MCF 10A (cell line): ENCODE measurements at regions not wholly inside any gene's neighbourhood (a gene's known extent, or its start where the extent isn't known, plus 50 kb on each side); places are given as distances from the start of the nearest gene placed in this dataset.
A peak's percentile ranks its signal among the peaks of the same experiment; 100 is the strongest.

ENCODE experiments used
- BruUV-seq: library from RNA; stranded (reverse); fragments of 400-500 nt; replicated peaks from 2 replicates; lab custom pipeline; 2021; lab: Mats Ljungman, UMichigan
- CTCF ChIA-PET: fragments of 300-600 bp; sonication (Branson Sonifier 250); formaldehyde crosslinking; extraction: SDS; loops from one replicate; lab custom pipeline; 2021; ENCODE audit warnings: antibody characterized with exemption, inconsistent platforms; lab: Yijun Ruan, JAX
- POLR2A ChIA-PET: fragments of 300-600, 350-650 bp; sonication (Branson Sonifier 250); formaldehyde crosslinking; extraction: SDS; loops from one replicate; lab custom pipeline; 2020; ENCODE audit warnings: antibody characterized with exemption, inconsistent platforms; lab: Yijun Ruan, JAX
- DNase-seq: peaks from one replicate; pipeline ENCODE4 v3.0.0-alpha.2; 2018; ENCODE audit not compliant: unreplicated experiment
- H3K27ac Mint-ChIP-seq: one replicate; pipeline ENCODE4 v1.8.0; 2022; ENCODE audit warnings: mild to moderate bottlenecking, low read depth, mixed read lengths; ENCODE audit not compliant: unreplicated experiment
- H3K27me3 Mint-ChIP-seq: one replicate; pipeline ENCODE4 v1.8.0; 2022; ENCODE audit warnings: mixed read lengths; ENCODE audit not compliant: insufficient read depth, unreplicated experiment
- H3K36me3 Mint-ChIP-seq: one replicate; pipeline ENCODE4 v1.8.0; 2022; ENCODE audit warnings: mild to moderate bottlenecking, moderate library complexity, mixed read lengths; ENCODE audit not compliant: insufficient read depth, unreplicated experiment
- H3K4me1 Mint-ChIP-seq: one replicate; pipeline ENCODE4 v1.8.0; 2022; ENCODE audit warnings: mixed read lengths; ENCODE audit not compliant: insufficient read depth, unreplicated experiment
- H3K4me3 Mint-ChIP-seq: one replicate; pipeline ENCODE4 v1.8.0; 2022; ENCODE audit warnings: mild to moderate bottlenecking, moderate library complexity, mixed read lengths; ENCODE audit not compliant: unreplicated experiment
- H3K9me3 Mint-ChIP-seq: one replicate; pipeline ENCODE4 v1.8.0; 2022; ENCODE audit warnings: mixed read lengths; ENCODE audit not compliant: unreplicated experiment
- intact Hi-C: fragments of 100-400 bp; cut with micrococcal nuclease; formaldehyde crosslinking; loops from 2 replicates; pipeline ENCODE4 v1.14.1; 2022
- TF ChIP-seq, protein P1 (sequence below): fragments of 200-600 bp; IDR thresholded peaks from one replicate; pipeline ENCODE4 v1.8.0; 2022; ENCODE audit warnings: antibody characterized with exemption, mild to moderate bottlenecking; ENCODE audit not compliant: unreplicated experiment

DNA sequence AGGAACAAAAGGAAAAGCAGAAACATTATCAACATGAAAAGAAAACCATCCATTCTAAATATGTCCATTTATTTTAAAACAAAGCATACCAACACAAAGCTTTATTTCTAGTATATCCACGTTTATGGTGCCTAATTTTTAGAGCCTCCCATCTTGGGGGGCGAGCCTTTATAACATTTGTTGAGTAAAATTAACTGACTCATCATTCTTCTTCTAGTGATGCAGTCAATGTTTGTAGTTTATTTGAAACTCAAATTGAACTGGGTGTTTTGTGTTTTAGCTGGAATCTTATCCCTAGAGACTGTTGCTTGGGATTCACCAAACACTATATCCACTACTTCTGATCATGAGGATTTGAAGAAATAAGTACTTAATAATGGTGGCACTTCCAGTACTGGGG is 366.4 kb upstream of the NPVF start:
- BruUV-seq = no TSS peak
- no peak overlapping the region for H3K27ac Mint-ChIP-seq
- ChIA-PET CTCF (interaction anchor here (0.5 to 0.8 kb wide), 3 partner anchors 29 to 828 kb away, joined by 3 to 4 read pairs (median 3); no protein-coding TSS in a partner anchor), POLR2A (no interaction called here)
- no peaks in the 10 kb centered on the region for H3K4me1 Mint-ChIP-seq
- TF ChIP-seq, protein P1, sequence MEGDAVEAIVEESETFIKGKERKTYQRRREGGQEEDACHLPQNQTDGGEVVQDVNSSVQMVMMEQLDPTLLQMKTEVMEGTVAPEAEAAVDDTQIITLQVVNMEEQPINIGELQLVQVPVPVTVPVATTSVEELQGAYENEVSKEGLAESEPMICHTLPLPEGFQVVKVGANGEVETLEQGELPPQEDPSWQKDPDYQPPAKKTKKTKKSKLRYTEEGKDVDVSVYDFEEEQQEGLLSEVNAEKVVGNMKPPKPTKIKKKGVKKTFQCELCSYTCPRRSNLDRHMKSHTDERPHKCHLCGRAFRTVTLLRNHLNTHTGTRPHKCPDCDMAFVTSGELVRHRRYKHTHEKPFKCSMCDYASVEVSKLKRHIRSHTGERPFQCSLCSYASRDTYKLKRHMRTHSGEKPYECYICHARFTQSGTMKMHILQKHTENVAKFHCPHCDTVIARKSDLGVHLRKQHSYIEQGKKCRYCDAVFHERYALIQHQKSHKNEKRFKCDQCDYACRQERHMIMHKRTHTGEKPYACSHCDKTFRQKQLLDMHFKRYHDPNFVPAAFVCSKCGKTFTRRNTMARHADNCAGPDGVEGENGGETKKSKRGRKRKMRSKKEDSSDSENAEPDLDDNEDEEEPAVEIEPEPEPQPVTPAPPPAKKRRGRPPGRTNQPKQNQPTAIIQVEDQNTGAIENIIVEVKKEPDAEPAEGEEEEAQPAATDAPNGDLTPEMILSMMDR = no peak
- intact Hi-C loops = no loop called here
- H3K36me3 Mint-ChIP-seq = no peaks in the 10 kb centered on the region
- H3K27me3 Mint-ChIP-seq = peaks cover 80% of the 10 kb centered on the region
- peaks cover 8% of the 10 kb centered on the region for H3K9me3 Mint-ChIP-seq
- no peak overlapping the region for H3K4me3 Mint-ChIP-seq
- no peak for DNase-seq

DNA sequence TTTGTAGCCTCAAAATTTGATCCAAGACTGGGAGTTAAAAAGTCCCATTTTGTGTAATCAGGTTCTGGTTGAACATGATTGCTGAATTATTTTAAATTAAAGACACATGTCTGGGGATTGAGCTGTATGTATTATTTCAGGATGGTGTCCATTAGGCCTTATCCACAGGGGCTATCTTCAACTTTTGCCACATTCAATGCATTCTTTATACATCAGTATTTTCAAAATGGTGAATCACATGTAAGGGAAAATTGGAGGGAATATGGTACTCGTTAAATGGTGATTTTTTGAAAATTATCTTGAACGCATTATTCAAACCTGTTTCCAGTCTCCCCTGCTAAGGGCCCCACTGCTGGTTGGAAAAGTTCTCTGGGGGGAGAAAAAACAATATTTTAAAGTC is 367.7 kb upstream of the NPVF start:
- Mint-ChIP-seq H3K9me3 (peaks cover 8% of the 10 kb centered on the region), H3K27me3 (peaks cover 82% of the 10 kb centered on the region), H3K4me1 (no peaks in the 10 kb centered on the region), H3K4me3 (no peak overlapping the region), H3K27ac (no peak overlapping the region), H3K36me3 (no peaks in the 10 kb centered on the region)
- POLR2A ChIA-PET = no interaction called here
- no TSS peak for BruUV-seq
- DNase-seq = no peak
- CTCF ChIA-PET = no interaction called here
- intact Hi-C loops = no loop called here
- TF ChIP-seq, protein P1 = no peak

GRCh38 chr7:25596443-25596842 is 368.2 kb upstream of the NPVF start:
- DNase-seq = no peak
- no TSS peak for BruUV-seq
- no peak overlapping the region for H3K4me3 Mint-ChIP-seq
- H3K27me3 Mint-ChIP-seq = peaks cover 81% of the 10 kb centered on the region
- intact Hi-C loops = no loop called here
- ChIA-PET CTCF (no interaction called here), POLR2A (no interaction called here)
- TF ChIP-seq, protein P1 = no peak
- H3K27ac Mint-ChIP-seq = no peak overlapping the region
- no peaks in the 10 kb centered on the region for H3K4me1 Mint-ChIP-seq
- no peaks in the 10 kb centered on the region for H3K36me3 Mint-ChIP-seq
- H3K9me3 Mint-ChIP-seq = peaks cover 8% of the 10 kb centered on the region

GRCh38 chr7:25597946-25598345 is 369.7 kb upstream of the NPVF start:
- CTCF ChIA-PET = interaction anchor here (0.6 to 1.1 kb wide), 4 partner anchors 29 to 338 kb away, joined by 3 to 5 read pairs (median 3); no protein-coding TSS in a partner anchor
- POLR2A ChIA-PET = no interaction called here
- H3K4me3 Mint-ChIP-seq = no peak overlapping the region

More at GRCh38 chr7:25597946-25598345, 369.7 kb upstream of the NPVF start:
- intact Hi-C loops = no loop called here
- peaks cover 66% of the 10 kb centered on the region for H3K27me3 Mint-ChIP-seq
- H3K27ac Mint-ChIP-seq = no peak overlapping the region
- no peaks in the 10 kb centered on the region for H3K4me1 Mint-ChIP-seq
- H3K9me3 Mint-ChIP-seq = peaks cover 8% of the 10 kb centered on the region
- H3K36me3 Mint-ChIP-seq = no peaks in the 10 kb centered on the region
- TF ChIP-seq, protein P1 = no peak
- no TSS peak for BruUV-seq
- DNase-seq = peak; percentile 37
